HCT116 (cell line): ENCODE measurements at regions not wholly inside any gene's neighbourhood (a gene's known extent, or its start where the extent isn't known, plus 50 kb on each side); places are given as distances from the start of the nearest gene placed in this dataset.

Experiments used
- ATAC-seq: fragments of 200-7000 bp; cut with Tn5 transposase; 2 replicates; pipeline ENCODE4 v1.9.1; 2020; ENCODE audit warnings: mild to moderate bottlenecking, moderate library complexity
- BruUV-seq: library from RNA; stranded (reverse); fragments of 400-500 nt; replicated peaks from 2 replicates; lab custom pipeline; 2021; lab: Mats Ljungman, UMichigan
- CTCF ChIA-PET: fragments of 300-600 bp; sonication (Branson Sonifier 250); formaldehyde crosslinking; loops from one replicate; lab custom pipeline; 2021; ENCODE audit warnings: antibody characterized with exemption; lab: Charles Lee
- POLR2A ChIA-PET: fragments of 300-600, 350-600 bp; sonication (Branson Sonifier 250); formaldehyde crosslinking; loops from one replicate; lab custom pipeline; 2021; ENCODE audit warnings: antibody characterized with exemption; lab: Charles Lee
- RAD21 ChIA-PET, 2 experiments: fragments of 300-600 bp; sonication (Branson Sonifier 250); formaldehyde crosslinking; loops; one replicate each; lab custom pipeline; 2023; ENCODE audit warnings: low total read pairs in 2 of 2; ENCODE audit not compliant: uncharacterized antibody in 2 of 2, unreplicated experiment in 2 of 2, low non-redundant PET in 1 of 2; lab: Charles Lee
- DNase-seq: peaks from one replicate; pipeline ENCODE4 v3.0.0-alpha.2; 2010; ENCODE audit warnings: low read depth, low spot score
- H2AFZ ChIP-seq: fragments of 200-600 bp; shearing (Covaris generic), sonication (generic); 2 replicates; pipeline ENCODE4 v1.6.1; 2017; ENCODE audit warnings: low read depth, mixed run types, mixed read lengths, antibody characterized with exemption, low read length; ENCODE audit not compliant: poor library complexity, severe bottlenecking
- H3K27ac ChIP-seq: 2 replicates; pipeline ENCODE4 v1.5.1; 2012; ENCODE audit warnings: low read depth, low read length
- H3K27me3 ChIP-seq: fragments of 200-600 bp; sonication (generic); 2 replicates; pipeline ENCODE4 v1.6.1; 2016; ENCODE audit warnings: mixed run types, low read length, mixed read lengths; ENCODE audit not compliant: insufficient read depth
- H3K36me3 ChIP-seq, 2 experiments: fragments of 200-500 bp in 1 of 2; fragments of 200-600 bp in 1 of 2; sonication (Bioruptor generic) in 1 of 2; sonication (generic) in 1 of 2; 2 replicates each; pipeline versions ENCODE4 v1.5.1 to v1.6.1; 2014 to 2016; ENCODE audit warnings: low read length in 2 of 2, inconsistent platforms in 1 of 2, mixed read lengths in 1 of 2, mixed run types in 1 of 2; ENCODE audit not compliant: insufficient read depth in 2 of 2, control insufficient read depth in 1 of 2
- H3K4me1 ChIP-seq, 2 experiments: fragments of 200-600 bp in 1 of 2; sonication (generic) in 1 of 2; 2 replicates each; pipeline versions ENCODE4 v1.5.1 to v1.6.1; 2012 to 2017; ENCODE audit warnings: low read length in 2 of 2, inconsistent platforms in 1 of 2, mild to moderate bottlenecking in 1 of 2, mixed read lengths in 1 of 2, mixed run types in 1 of 2, moderate library complexity in 1 of 2; ENCODE audit not compliant: insufficient read depth in 2 of 2, control insufficient read depth in 1 of 2
- H3K4me2 ChIP-seq: fragments of 200-600 bp; sonication (generic); 2 replicates; pipeline ENCODE4 v1.6.1; 2017; ENCODE audit warnings: mixed run types, low read length, mixed read lengths
- H3K4me3 ChIP-seq, 2 experiments: fragments of 200-600 bp in 1 of 2; sonication (generic) in 1 of 2; replicated peaks in 1 of 2; 2 replicates each; pipeline ENCODE4 v1.5.1; 2011 to 2016; ENCODE audit warnings: low read length in 2 of 2, control low read depth in 1 of 2, low read depth in 1 of 2, mild to moderate bottlenecking in 1 of 2, mixed read lengths in 1 of 2, mixed run types in 1 of 2
- H3K79me2 ChIP-seq: fragments of 200-600 bp; sonication (generic); 2 replicates; pipeline ENCODE4 v1.6.1; 2017; ENCODE audit warnings: mild to moderate bottlenecking, mixed run types, low read length, moderate library complexity, mixed read lengths; ENCODE audit not compliant: insufficient read depth
- H3K9ac ChIP-seq: fragments of 200-600 bp; sonication (generic); 2 replicates; pipeline ENCODE4 v1.6.1; 2016; ENCODE audit warnings: low read length, mixed read lengths
- H3K9me2 ChIP-seq: fragments of 200-600 bp; sonication (generic), shearing (Covaris generic); 2 replicates; pipeline ENCODE4 v1.6.1; 2017; ENCODE audit warnings: mixed run types, mild to moderate bottlenecking, moderate library complexity; ENCODE audit not compliant: insufficient read depth
- H3K9me3 ChIP-seq, 2 experiments: fragments of 200-500 bp in 1 of 2; fragments of 200-600 bp in 1 of 2; sonication (Bioruptor generic) in 1 of 2; sonication (generic) in 1 of 2; 2 replicates each; pipeline ENCODE4 v1.6.1; 2014 to 2017; ENCODE audit warnings: low read length in 2 of 2, mixed read lengths in 2 of 2, inconsistent platforms in 1 of 2, low read depth in 1 of 2, mild to moderate bottlenecking in 1 of 2, mixed run types in 1 of 2, moderate library complexity in 1 of 2; ENCODE audit not compliant: control insufficient read depth in 1 of 2, insufficient read depth in 1 of 2
- H4K20me1 ChIP-seq: fragments of 200-600 bp; sonication (generic), shearing (Covaris generic); 2 replicates; pipeline ENCODE4 v1.6.1; 2017; ENCODE audit warnings: mixed run types, mild to moderate bottlenecking, moderate library complexity; ENCODE audit not compliant: insufficient read depth
- ATF3 ChIP-seq: IDR thresholded peaks from 2 replicates; pipeline ENCODE4 v1.6.1; 2012
- CBX3 ChIP-seq: IDR thresholded peaks from 2 replicates; pipeline ENCODE4 v1.6.1; 2012; ENCODE audit warnings: low read depth
- CEBPB ChIP-seq: IDR thresholded peaks from 2 replicates; pipeline ENCODE4 v1.6.1; 2012; ENCODE audit warnings: low read depth
- EGR1 ChIP-seq: IDR thresholded peaks from 2 replicates; pipeline ENCODE4 v1.6.1; 2012; ENCODE audit warnings: low read depth
- ELF1 ChIP-seq: IDR thresholded peaks from 2 replicates; pipeline ENCODE4 v1.6.1; 2012; ENCODE audit warnings: low read depth, borderline replicate concordance
- EZH2 ChIP-seq: fragments of 200-600 bp; sonication (generic); IDR thresholded peaks from 2 replicates; pipeline ENCODE4 v1.6.1; 2017; ENCODE audit warnings: antibody characterized with exemption, mixed run types
- FOSL1 ChIP-seq: IDR thresholded peaks from 2 replicates; pipeline ENCODE4 v1.6.1; 2012; ENCODE audit warnings: low read depth
- JUND ChIP-seq: IDR thresholded peaks from 2 replicates; pipeline ENCODE4 v1.6.1; 2012
- MAX ChIP-seq: IDR thresholded peaks from 2 replicates; pipeline ENCODE4 v1.6.1; 2012
- POLR2A ChIP-seq: IDR thresholded peaks from 2 replicates; pipeline ENCODE4 v1.7.0; 2011; ENCODE audit warnings: borderline replicate concordance; ENCODE audit not compliant: insufficient read depth, insufficient read length; ENCODE audit errors: extremely low read depth
- POLR2AphosphoS5 ChIP-seq: IDR thresholded peaks from 2 replicates; pipeline ENCODE4 v1.6.1; 2011; ENCODE audit warnings: mild to moderate bottlenecking, low read depth, low read length, moderate library complexity
- REST ChIP-seq: IDR thresholded peaks from 2 replicates; pipeline ENCODE4 v1.6.1; 2012; ENCODE audit warnings: low read depth
- SIN3A ChIP-seq: IDR thresholded peaks from 2 replicates; pipeline ENCODE4 v1.6.1; 2012; ENCODE audit warnings: low read depth
- SP1 ChIP-seq: IDR thresholded peaks from 2 replicates; pipeline ENCODE4 v1.6.1; 2012; ENCODE audit warnings: low read depth
- SRF ChIP-seq: IDR thresholded peaks from 2 replicates; pipeline ENCODE4 v1.6.1; 2012; ENCODE audit warnings: low read depth
- TCF7L2 ChIP-seq: IDR thresholded peaks from 2 replicates; pipeline ENCODE4 v1.7.0; 2011; ENCODE audit warnings: borderline replicate concordance, inconsistent platforms; ENCODE audit not compliant: insufficient read depth, insufficient read length; ENCODE audit errors: extremely low read depth
- YY1 ChIP-seq: IDR thresholded peaks from 2 replicates; pipeline ENCODE4 v1.6.1; 2011; ENCODE audit warnings: low read length, low read depth, moderate library complexity, mild to moderate bottlenecking; ENCODE audit not compliant: insufficient replicate concordance; ENCODE audit errors: extremely low read depth
- ZBTB33 ChIP-seq: IDR thresholded peaks from 2 replicates; pipeline ENCODE4 v1.6.1; 2011; ENCODE audit warnings: mild to moderate bottlenecking, low read length, moderate library complexity; ENCODE audit not compliant: insufficient replicate concordance; ENCODE audit errors: extremely low read depth
- ZNF274 ChIP-seq: fragments of 200-500 bp; sonication (Bioruptor generic); IDR thresholded peaks from 2 replicates; pipeline ENCODE4 v1.6.1; 2014; ENCODE audit warnings: mild to moderate bottlenecking, low read depth, low read length, inconsistent platforms
- intact Hi-C: fragments of 100-400 bp; cut with micrococcal nuclease; formaldehyde crosslinking; loops from 2 replicates; pipeline ENCODE4 v1.10.0; 2022

GRCh38 chr5:97888439-97888838, 705.4 kb upstream of the RIOK2 start:
- intact Hi-C loops, result no loop called here
- CTCF ChIA-PET, result no interaction called here

More at GRCh38 chr5:97888439-97888838, 705.4 kb upstream of the RIOK2 start:
- no peaks in the 10 kb centered on the region for H3K79me2 ChIP-seq
- no peaks in the 10 kb centered on the region for H4K20me1 ChIP-seq
- H3K27ac ChIP-seq, result no peak overlapping the region
- no peaks in the 10 kb centered on the region for H3K9me2 ChIP-seq
- no peaks in the 10 kb centered on the region for H3K27me3 ChIP-seq
- POLR2A ChIA-PET, result no interaction called here
- H3K36me3 ChIP-seq, result no peaks in the 10 kb centered on the region
- TF ChIP-seq ZBTB33 (no peak), JUND (no peak), ELF1 (no peak), FOSL1 (no peak), REST (no peak), ZNF274 (no peak), POLR2A (no peak), CBX3 (no peak), CEBPB (no peak), EGR1 (no peak), ATF3 (no peak), EZH2 (no peak), SP1 (no peak), SRF (no peak), TCF7L2 (no peak), YY1 (no peak), SIN3A (no peak), MAX (no peak), POLR2AphosphoS5 (no peak)
- BruUV-seq, result no TSS peak
- H3K9me3 ChIP-seq, result no peaks in the 10 kb centered on the region
- no peak overlapping the region for H3K4me2 ChIP-seq
- RAD21 ChIA-PET, result no interaction called here
- no peaks in the 10 kb centered on the region for H3K4me1 ChIP-seq
- no peak for ATAC-seq
- no peak overlapping the region for H2AFZ ChIP-seq
- no peak overlapping the region for H3K4me3 ChIP-seq
- no peak for DNase-seq
- H3K9ac ChIP-seq, result no peak overlapping the region
